ENCODE measurements at regions not wholly inside any gene's neighbourhood (a gene's known extent, or its start where the extent isn't known, plus 50 kb on each side); places are given as distances from the start of the nearest gene placed in this dataset.

GRCh38 chr3:31406896-31407295, 125.8 kb upstream of the STT3B start:
- ChIA-PET CTCF (no interaction called here), POLR2A (ENCODE audit: unreplicated experiment) (no interaction called here)
- no peaks in the 10 kb centered on the region for H3F3A ChIP-seq (ENCODE audit: insufficient read depth, low read depth)
- H3K9me3 ChIP-seq (ENCODE audit: insufficient read depth, low read depth), result no peaks in the 10 kb centered on the region
- H3K27me3 ChIP-seq (ENCODE audit: insufficient read depth, low read depth), result no peaks in the 10 kb centered on the region
- H3K4me2 ChIP-seq, result no peak overlapping the region
- H3K4me3 ChIP-seq, result no peak overlapping the region
- no TSS peak for BruUV-seq (replicated peaks)
- no peaks in the 10 kb centered on the region for H3K79me2 ChIP-seq (ENCODE audit: low read depth)
- H3K27ac ChIP-seq, result no peak overlapping the region
- H2AFZ ChIP-seq, result no peak overlapping the region
- no peaks in the 10 kb centered on the region for H3K9me2 ChIP-seq (ENCODE audit: insufficient read depth)
- no peaks in the 10 kb centered on the region for H3K4me1 ChIP-seq (replicated peaks; ENCODE audit: insufficient read depth)
- no peaks in the 10 kb centered on the region for H3K36me3 ChIP-seq (ENCODE audit: low read depth)
- TF ChIP-seq EZH2 (IDR thresholded peaks at IDR 0.05; ENCODE audit: low read depth) (no peak), CTCF (conservative IDR thresholded peaks at IDR 0.05) (no peak)
- intact Hi-C loops (cut with micrococcal nuclease; ENCODE audit: unreplicated experiment), result no loop called here
- DNase-seq, result no peak
- no peaks in the 10 kb centered on the region for H4K20me1 ChIP-seq (ENCODE audit: insufficient read depth)

GRCh38 chr3:31407665-31408064, 125.1 kb upstream of the STT3B start:
- intact Hi-C loops (cut with micrococcal nuclease; ENCODE audit: unreplicated experiment), result no loop called here
- BruUV-seq (replicated peaks), result no TSS peak
- POLR2A ChIA-PET (ENCODE audit: unreplicated experiment), result no interaction called here

GRCh38 chr3:31408720-31409119, 124.0 kb upstream of the STT3B start:
- no peak for TF ChIP-seq CTCF (conservative IDR thresholded peaks at IDR 0.05)
- TF ChIP-seq EZH2 (IDR thresholded peaks at IDR 0.05; ENCODE audit: low read depth), result no peak
- no TSS peak for BruUV-seq (replicated peaks)
- Histone ChIP-seq H4K20me1 (ENCODE audit: insufficient read depth) (no peaks in the 10 kb centered on the region), H3K4me1 (replicated peaks; ENCODE audit: insufficient read depth) (peaks cover 8% of the 10 kb centered on the region; the same call in 1 of the 2 replicates), H3K4me3 (no peak overlapping the region), H3K9me2 (ENCODE audit: insufficient read depth) (no peaks in the 10 kb centered on the region), H3F3A (ENCODE audit: insufficient read depth, low read depth) (no peaks in the 10 kb centered on the region), H3K27ac (no peak overlapping the region), H3K9me3 (ENCODE audit: insufficient read depth, low read depth) (no peaks in the 10 kb centered on the region), H2AFZ (no peak overlapping the region), H3K4me2 (no peak overlapping the region), H3K36me3 (ENCODE audit: low read depth) (no peaks in the 10 kb centered on the region), H3K79me2 (ENCODE audit: low read depth) (no peaks in the 10 kb centered on the region), H3K27me3 (ENCODE audit: insufficient read depth, low read depth) (no peaks in the 10 kb centered on the region)
- intact Hi-C loops (cut with micrococcal nuclease; ENCODE audit: unreplicated experiment), result no loop called here
- CTCF ChIA-PET, result no interaction called here
- POLR2A ChIA-PET (ENCODE audit: unreplicated experiment), result no interaction called here
- no peak for DNase-seq

More at GRCh38 chr3:31407665-31408064, 125.1 kb upstream of the STT3B start:
- CTCF ChIA-PET, result no interaction called here
- DNase-seq, result no peak
- H3K4me2 ChIP-seq, result no peak overlapping the region
- H3K27me3 ChIP-seq (ENCODE audit: insufficient read depth, low read depth), result no peaks in the 10 kb centered on the region
- 0 out of 2 replicates have a peak, but pooled peaks cover 1% of the 10 kb centered on the region for H3K4me1 ChIP-seq (replicated peaks; ENCODE audit: insufficient read depth)
- H3K9me3 ChIP-seq (ENCODE audit: insufficient read depth, low read depth), result no peaks in the 10 kb centered on the region
- H2AFZ ChIP-seq, result no peak overlapping the region
- no peak overlapping the region for H3K27ac ChIP-seq
- TF ChIP-seq CTCF (conservative IDR thresholded peaks at IDR 0.05) (no peak), EZH2 (IDR thresholded peaks at IDR 0.05; ENCODE audit: low read depth) (no peak)
- H3K9me2 ChIP-seq (ENCODE audit: insufficient read depth), result no peaks in the 10 kb centered on the region
- H3K4me3 ChIP-seq, result no peak overlapping the region
- H3K79me2 ChIP-seq (ENCODE audit: low read depth), result no peaks in the 10 kb centered on the region
- H4K20me1 ChIP-seq (ENCODE audit: insufficient read depth), result no peaks in the 10 kb centered on the region
- H3F3A ChIP-seq (ENCODE audit: insufficient read depth, low read depth), result no peaks in the 10 kb centered on the region
- no peaks in the 10 kb centered on the region for H3K36me3 ChIP-seq (ENCODE audit: low read depth)
